ENCODE measurements at regions not wholly inside any gene's neighbourhood (a gene's known extent, or its start where the extent isn't known, plus 50 kb on each side); places are given as distances from the start of the nearest gene placed in this dataset. TPM values are rescaled to one million over a fixed set of nuclear protein-coding genes. Genes with fewer than 3 reads are reported as not detected.

Small RNAs in the stretch of these regions (small RNA-seq; reads per million reads assigned to genes)
- gene MIR3664 (not detected), gene RF00019 (not detected)

All from HT1080 (cell line).